HG03469 (cell line): ENCODE measurements at regions not wholly inside any gene's neighbourhood (a gene's known extent, or its start where the extent isn't known, plus 50 kb on each side); places are given as distances from the start of the nearest gene placed in this dataset.
"Not testable (repeated sequence)": the region's sequence is repeated elsewhere in the genome, so short reads cannot be mapped to it uniquely, and the experiment has no call there.

Experiments
- ATAC-seq: cut with Tn5 transposase; IDR thresholded peaks from one replicate; pipeline ENCODE4 v1.9.1; 2021; ENCODE audit warnings: mild to moderate bottlenecking, moderate library complexity, moderate number of reproducible peaks; ENCODE audit not compliant: unreplicated experiment

DNA sequence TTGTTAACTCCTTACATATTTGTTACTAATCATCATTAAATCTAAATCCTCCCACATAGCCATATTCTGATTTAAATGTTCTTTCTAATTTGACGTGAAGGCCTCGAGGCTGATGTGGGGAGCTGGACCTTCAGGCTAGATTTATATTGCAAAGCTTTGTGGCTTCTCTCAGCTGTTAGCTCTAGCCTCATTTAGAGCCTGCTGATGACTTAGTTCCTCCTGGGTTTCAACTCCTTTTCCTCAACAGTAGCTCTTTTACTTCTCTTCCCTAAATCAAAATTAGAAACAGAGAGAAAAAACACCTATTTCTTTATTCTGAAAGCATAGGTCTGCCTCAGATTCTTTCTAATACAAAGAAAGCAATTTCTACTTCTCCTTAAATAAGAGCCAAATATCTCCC lies 477.5 kb upstream of the CCDC196 start:
- no peak for ATAC-seq

DNA sequence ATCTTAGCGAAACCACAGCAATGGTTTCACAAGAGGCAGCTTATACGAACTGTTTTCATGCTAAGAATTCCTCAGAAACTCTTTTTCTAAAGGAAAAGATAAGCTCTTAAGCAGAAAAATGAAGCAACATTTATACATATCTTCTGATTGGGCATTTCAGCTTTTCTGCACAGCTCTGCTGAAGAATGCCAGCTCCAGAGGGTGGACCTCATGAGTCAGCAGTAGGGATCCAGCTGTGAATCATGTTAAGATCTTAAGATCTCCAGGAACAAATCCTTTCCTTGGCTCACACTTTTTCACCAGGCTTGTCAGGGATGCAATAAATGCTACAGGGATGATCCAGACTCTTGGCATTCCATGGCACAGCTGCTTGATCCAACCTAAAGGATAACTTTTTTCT lies 477.1 kb upstream of the CCDC196 start:
- no peak for ATAC-seq

DNA sequence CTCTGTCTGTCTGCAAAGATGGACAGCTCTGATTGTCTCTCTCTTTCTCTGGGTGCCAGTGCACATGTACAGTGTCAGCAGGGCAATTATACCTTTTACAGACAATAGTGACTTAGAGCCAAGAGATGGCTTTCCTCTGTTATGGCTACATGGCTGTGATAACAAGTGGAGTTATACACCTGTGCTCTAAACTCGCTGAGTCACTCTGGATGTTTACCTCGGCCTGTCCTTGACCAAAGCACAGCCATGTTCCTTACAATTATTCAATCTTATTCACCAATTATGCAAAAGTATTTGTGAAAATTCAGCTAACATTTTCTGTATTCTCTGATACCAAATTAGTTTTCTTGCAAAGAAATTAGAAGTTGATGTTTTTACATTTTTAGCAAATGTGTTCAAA lies 475.5 kb upstream of the CCDC196 start:
- ATAC-seq: no peak

DNA sequence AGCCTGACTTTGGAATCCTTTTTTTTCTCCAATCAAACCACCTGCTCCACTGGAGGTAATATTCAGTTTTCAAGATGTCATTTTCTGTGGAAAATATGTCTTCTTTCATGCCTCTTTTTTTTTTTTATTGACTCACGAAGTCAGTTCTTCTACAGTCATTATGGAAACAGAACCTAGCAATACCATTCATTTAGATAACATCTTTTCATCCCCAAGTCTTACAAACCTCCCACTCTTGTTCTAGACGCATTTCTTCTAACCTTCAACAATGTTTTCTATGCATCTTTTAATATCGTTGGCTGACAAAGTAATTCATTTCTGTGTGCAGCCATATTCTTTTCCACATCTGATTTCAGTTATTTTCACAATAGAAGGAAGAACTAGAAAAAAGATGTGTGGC lies 474.3 kb upstream of the CCDC196 start:
- no peak for ATAC-seq

DNA sequence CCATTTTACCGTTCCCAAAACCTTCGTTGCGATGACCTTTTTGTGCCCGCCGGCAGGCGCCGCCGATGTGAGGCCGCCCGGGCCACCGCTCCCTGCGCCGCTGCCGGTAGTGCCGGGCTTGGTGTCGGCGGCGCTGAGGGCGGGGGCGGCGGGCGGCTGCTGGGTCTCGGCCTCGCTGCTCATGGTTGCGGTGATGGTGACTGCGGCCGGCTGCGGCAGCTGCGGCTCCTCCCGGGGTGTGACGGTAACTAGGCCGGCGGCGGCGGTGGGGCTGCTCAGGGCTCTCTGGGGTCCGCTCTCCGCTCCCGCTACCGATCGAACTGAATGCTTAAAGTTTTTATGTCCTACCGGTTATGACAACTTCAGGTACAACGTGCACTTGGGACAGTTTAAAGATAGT lies 472.6 kb upstream of the CCDC196 start:
- not testable (repeated sequence) for ATAC-seq

DNA sequence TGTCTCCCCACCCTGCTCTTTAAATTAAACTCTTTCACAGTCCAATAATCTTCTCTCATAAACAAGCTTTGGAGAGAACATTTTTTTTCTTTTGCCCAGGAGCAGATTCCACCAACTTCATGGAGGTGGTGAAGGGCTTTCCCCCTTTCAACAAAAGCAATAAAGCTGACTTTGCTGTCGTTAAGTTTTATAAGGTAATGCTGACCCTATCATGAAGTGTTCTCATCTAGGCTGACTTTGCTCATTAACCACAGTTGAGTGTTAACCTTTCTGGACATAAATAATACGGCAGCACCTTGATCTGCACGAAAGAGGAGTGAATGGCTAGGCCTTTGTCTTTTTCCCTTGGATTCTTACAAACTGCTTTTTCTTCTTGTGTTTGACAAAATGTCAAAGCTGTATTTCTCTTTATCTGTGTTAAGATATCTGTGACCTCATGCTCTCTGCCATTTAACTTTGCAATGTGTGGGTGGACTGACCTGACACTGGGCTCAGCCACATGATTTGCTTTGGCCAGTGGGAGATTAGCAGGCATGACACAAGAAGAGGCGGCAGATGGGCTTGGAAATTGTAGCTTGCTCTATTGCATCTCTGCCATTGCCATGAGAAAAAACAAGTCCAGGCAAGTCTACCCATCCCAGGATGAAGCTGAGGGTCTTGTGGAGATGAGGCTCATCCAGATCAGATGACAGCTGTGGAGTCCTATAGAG lies 470.9 kb upstream of the CCDC196 start:
- no peak for ATAC-seq

DNA sequence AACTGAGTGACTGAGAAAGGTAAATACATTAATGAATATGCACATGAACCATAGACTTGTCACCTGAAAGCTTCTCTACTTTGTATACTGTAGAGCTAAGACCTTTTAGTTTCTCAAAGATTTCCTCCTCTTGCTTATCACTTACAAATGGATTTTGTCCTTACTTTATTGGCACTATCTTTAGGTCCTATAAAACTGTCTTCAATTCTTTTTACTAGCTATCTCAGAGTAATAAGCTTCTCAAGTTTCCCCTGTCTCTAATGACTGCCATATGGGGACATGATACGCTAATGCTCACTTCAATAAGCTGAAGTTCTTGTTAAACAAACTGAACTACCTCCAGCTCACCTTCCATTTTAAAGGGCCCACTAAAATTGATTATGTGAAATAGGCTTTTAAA lies 468.2 kb upstream of the CCDC196 start:
- ATAC-seq: no peak

DNA sequence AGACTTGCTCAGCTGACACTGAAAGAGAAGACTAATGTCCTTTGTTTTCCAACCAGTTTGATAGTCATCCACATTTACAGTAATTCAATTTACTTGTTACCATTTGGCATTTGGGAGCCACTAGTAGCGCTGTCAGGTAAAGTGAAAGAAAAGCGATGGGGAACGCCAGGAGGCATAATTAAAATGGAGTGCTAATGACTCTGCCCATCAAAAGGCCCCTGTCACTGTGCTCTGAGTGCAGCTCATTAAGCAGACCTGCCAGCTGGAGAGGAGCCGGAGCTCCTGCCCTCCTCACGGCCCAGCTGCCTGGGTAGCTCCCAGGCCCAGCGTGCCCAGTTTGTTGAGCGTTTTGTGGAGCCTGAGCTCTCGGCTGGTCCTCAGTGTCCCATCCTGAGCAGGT lies 463.6 kb upstream of the CCDC196 start:
- no peak for ATAC-seq

DNA sequence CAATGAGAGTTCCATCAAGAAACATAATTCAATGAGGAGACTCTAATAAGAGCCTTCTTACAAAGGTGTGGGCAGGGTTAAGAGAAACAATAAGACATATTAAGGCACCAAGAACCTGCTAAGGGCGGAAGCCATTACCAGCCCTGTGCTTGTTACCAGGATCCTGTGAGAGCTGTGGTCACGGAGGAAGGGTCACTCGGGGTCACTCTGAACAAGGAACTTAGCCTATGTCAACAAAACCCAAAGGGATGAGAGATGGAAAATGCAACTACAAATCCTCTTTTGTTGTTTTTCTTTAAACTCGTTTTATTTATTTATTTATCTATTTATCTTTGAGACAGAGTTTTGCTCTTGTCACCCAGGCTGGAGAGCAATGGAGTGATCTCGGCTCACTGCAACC lies 460.4 kb upstream of the CCDC196 start:
- ATAC-seq: no peak

DNA sequence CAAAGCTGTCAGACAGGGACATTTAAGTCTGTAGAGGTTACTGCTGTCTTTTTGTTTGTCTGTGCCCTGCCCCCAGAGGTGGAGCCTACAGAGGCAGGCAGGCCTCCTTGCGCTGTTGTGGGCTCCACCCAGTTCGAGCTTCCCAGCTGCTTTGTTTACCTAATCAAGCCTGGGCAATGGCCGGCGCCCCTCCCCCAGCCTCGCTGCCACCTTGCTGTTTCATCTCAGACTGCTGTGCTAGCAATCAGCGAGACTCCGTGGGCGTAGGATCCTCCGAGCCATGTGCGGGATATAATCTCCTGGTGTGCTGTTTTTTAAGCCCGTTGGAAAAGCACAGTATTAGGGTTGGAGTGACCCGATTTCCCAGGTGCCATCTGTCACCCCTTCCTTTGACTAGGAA lies 454.2 kb upstream of the CCDC196 start:
- not testable (repeated sequence) for ATAC-seq

DNA sequence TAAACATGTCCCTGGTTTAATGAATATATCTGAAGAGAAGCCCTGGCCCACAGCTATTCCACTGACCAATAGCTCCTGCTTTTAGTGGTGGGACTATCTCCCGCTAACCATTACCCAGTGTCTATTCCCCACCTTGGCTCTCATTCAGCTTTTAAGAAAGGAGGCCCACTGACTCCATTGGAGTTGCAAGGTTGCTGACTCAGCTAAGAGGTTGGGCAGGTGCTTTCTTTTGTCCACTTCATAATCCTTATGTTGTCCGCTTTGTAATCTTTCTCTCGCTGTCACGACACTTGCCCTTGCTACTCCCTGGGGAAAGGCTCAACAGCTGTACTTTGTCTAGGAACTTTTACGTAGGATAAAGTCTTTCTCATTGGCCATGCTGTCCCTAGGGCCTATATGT lies 453.4 kb upstream of the CCDC196 start:
- no peak for ATAC-seq

DNA sequence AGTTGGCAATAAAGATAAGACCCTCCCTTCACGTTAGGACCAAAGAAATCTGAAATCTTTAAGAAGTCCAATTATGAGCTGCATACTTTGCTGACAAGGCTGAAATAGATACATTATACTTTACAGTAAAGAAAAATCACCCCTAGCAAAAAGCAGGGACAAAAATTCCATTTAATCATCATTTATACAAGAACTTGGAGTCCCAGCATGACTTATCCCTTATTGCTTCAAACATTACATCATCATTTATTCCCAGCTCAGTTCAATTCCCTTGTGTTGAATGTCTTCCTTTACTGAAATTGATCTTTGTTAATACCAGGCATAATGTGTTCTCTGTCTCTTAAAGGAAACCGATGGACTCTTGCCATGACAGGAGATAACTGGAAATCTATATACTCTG lies 449.6 kb upstream of the CCDC196 start:
- no peak for ATAC-seq

DNA sequence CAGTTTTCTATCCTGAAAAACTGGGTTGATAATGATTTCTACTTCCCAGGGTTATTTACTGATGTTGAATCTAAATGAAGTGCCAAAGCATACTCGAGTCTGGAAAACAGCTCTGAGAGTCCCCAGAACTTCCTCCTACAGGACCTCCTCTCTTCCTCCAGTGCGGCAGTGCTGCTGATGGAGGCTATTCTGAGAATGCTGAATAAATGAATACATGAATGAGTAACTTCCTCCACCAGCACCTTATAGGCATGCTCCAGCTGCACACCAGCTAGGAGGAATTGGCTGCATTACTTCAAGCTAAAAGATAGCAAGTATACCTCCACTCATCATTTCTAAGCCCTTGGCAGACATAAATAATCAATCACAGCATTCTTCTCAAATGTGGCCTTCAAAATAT lies 448.8 kb upstream of the CCDC196 start:
- ATAC-seq: no peak

DNA sequence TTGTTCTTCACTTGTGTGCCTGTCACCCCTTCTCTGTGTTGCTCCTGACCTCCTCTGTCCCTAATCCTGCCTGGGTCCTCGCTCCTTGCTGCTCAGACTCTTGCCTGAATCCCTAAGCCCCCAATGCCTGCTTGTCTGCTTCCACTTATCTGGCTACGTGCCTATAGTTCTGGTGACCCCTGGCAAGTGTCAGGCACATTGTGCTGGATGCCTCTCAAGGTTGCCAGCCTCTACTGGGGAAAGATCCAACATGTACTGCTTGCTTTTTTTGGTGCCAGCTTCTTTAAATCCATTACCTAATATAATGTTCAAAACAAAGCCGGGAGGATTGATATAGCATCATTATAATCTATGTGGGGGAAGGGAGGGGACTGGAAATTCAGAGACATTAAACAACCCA lies 448.0 kb upstream of the CCDC196 start:
- no peak for ATAC-seq

DNA sequence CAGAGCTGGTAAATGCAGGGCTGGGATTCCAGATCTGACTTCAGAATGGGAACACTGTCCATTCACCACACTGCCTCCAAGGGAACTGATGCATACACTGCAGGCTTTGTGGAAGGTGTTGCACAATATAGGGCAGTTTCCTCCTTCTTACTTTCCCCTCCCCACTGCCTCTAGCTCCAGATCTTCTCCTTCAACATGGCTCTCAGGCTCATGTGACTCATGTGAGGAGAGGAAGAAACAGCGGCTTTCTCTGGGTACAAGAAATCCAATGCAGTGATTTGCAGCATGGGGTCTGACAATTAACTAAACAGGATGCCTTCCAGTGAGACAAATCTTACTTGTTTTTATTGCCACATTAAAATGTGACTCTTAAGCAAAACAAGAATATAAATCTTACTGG lies 447.6 kb upstream of the CCDC196 start:
- no peak for ATAC-seq

DNA sequence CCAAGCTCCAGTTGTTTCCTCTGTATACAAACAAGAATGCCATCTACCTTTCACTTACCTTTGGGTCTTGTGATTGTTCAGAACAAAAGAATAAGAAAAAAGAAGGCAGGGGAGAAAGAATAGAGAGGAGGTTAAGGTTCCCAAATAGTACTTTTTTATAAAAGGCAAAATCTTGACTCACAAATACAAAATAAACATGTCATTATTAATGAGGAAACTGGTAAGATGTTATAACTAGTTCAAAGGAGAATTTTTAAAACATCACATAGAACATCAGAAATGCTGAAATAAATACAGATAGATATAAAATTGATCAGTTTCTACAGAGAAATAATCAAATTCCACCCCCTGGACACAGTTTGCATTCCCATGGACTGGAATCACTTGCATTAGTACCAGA lies 446.7 kb upstream of the CCDC196 start:
- no peak for ATAC-seq

DNA sequence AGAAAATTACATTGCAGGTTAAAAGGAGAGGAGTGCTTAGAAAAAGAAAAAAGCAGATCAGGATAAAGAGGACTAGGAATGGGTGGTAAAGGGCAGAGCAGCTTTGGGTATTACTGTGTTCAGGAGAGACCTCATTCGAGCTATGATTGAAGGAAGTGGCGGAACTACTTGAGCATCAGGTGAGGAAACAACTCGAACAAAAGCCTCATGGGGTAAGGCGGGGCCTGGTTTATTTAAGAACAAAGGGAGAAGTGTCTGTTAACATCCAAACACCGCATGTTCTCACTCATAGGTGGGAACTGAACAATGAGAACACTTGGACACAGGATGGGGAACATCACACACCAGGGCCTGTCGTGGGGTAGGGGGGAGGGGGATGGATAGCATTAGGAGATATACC lies 444.6 kb upstream of the CCDC196 start:
- no peak for ATAC-seq

DNA sequence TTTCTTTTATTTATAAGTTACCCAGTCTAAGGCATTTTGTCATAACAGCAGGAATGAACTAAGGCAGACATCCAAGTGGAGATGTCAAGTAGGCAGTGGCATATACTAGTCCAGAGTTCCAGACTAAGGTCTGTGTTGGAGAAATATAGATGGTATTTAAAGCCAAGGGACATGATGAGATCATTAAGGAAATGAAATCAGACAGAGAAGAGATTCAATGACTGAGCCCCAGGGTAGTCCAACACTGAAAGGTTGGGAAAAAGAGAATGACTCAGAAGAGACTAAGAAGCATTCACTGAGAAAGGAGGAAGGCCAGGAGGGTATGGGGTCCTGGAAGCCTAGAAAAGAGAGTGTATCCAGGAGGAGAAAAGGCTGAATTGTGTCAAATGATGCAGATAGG lies 442.2 kb upstream of the CCDC196 start:
- no peak for ATAC-seq

DNA sequence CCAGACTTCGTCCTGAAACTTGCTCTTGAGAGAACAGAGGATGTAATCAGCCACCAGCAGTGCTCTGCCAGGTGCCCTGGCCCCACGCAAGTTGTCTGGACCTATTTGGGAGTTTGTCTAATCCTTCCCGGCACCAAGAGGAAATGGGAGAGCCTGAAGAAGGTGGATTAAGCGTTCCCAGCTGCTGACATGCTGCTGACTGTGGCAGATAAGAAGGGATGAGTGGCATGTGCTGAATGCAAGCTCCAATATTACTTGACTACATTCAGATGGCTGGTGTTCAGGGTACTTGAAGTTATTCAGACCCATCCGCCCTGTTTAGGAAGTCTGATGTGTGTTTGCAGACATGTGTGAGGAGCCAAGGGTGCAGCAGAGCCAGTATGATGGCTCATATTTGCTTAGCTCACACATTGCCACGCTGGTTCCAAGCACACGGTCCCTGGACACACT lies 440.6 kb upstream of the CCDC196 start:
- ATAC-seq: no peak

DNA sequence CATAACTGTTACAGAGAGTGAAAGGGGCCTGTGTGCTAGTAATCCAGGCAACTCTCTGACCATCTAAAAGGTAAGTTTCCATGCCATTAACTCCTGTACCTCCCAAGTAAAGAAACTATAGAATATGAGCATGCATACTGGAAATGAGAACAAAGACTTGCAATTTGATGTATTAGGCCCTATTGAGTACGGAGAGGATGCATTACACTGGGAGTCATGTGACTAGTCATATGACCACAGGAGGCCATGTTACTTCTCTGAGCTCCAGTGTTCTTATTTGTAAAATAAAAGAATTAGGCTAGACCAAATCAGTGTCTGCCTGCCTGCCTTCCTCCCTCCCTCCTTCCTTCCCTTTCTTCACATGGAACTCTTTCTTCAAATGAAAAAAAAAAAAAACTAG lies 440.1 kb upstream of the CCDC196 start:
- no peak for ATAC-seq

DNA sequence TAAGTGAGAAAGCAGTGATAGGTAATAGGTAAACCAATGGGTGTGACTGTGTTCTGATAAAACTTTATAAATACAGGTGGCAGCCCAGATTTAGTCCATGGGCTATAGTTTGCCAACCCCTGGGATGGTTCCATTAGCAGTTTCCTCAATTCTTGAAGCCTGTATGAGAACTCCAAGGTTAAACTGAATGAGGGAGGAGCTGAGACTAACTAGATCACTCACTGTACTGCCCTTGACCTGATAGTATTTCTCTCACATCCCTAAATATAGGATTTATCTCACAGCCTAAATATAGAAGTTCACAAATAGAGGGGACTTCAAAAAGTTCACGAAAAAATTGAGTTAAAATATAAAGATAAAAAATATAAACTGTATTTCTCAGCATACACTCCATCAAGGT lies 439.6 kb upstream of the CCDC196 start:
- no peak for ATAC-seq

DNA sequence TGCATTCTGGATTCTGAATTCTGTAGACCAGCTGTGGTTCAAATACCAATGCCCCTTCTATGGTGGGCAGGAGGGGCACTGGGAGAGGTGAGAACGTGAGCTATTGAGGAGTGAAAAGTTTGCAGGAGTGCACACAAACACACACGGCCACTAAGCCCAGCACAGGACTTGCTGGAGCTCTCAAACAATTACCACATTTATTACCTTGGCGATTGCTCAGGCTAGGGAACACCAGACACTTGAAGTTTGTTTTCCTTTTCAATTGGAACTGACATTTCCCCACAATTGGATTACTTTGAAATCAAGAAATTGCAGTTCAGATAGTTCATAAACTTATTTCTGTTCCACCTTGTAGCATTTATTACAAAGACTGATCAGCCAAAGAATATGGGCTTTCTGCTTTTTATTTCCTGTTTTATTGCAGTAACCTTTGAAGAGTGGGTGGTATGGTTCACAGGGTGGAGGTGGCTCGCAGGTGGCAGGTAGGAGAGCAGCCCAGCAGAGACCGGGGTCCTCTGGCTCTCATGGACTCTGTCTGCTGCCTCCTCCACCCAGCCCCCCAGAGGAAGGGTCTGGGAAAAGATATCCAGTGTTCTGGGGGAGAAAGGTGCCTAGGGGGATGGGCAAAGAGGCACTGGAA lies 429.8 kb upstream of the CCDC196 start:
- ATAC-seq: no peak
